Right cardiac atrium (tissue), 5 donors: ENCODE measurements at regions not wholly inside any gene's neighbourhood (a gene's known extent, or its start where the extent isn't known, plus 50 kb on each side); places are given as distances from the start of the nearest gene placed in this dataset.

Experiments
- ATAC-seq, 2 donors: fragments of 200-7000 bp; cut with Tn5 transposase; one replicate each; pipeline versions ENCODE4 v1.8.0 to v1.9.1; 2020; ENCODE audit warnings: moderate library complexity in 2 of 2, mild to moderate bottlenecking in 1 of 2
- DNase-seq, 3 donors: peaks; one replicate each; pipeline ENCODE4 v3.0.0-alpha.2; 2020
- H3K27ac ChIP-seq: one replicate; pipeline ENCODE4 v1.5.1; 2013; ENCODE audit warnings: mild to moderate bottlenecking, low read length, control low read depth, moderate library complexity
- H3K27me3 ChIP-seq: one replicate; pipeline ENCODE4 v1.6.1; 2013; ENCODE audit not compliant: control insufficient read depth, insufficient read depth
- H3K4me1 ChIP-seq: one replicate; pipeline ENCODE4 v1.6.1; 2013; ENCODE audit warnings: low read length; ENCODE audit not compliant: control insufficient read depth, insufficient read depth
- H3K4me3 ChIP-seq: one replicate; pipeline ENCODE4 v1.5.1; 2013; ENCODE audit warnings: low read length, control low read depth
- H3K9me3 ChIP-seq: one replicate; pipeline ENCODE4 v1.6.1; 2013; ENCODE audit warnings: low read length; ENCODE audit not compliant: control insufficient read depth
- WGBS: extraction: QIAGEN DNeasy Blood & Tissue Kit; methylation state at CpG from one replicate; pipeline ENCODE4 v1.1.7; 2013; 5-methylcytosine and 5-hydroxymethylcytosine counted together
- intact Hi-C, 4 donors: fragments of 100-400 bp; cut with DNase I; formaldehyde crosslinking; loops; one replicate each; pipeline versions ENCODE4 v1.11.0 to v1.14.0; 2022 to 2023
- donor health status: healthy with polysubstance abuse.
- donor health status: DM: no; HTN: yes; CAD: no.
- donor health status: DM: no; HTN: no; CAD: no.
- donor health status: DM: no; HTN: yes; CAD: no; lungs with severe emphysema.
- donor health status: DM: yes; HTN: yes; CAD: no.

GRCh38 chr21:20306836-20307235 is 691.4 kb upstream of the NCAM2 start:
- H3K27me3 ChIP-seq, result no peaks in the 10 kb centered on the region
- intact Hi-C loops, result no loop called here
- H3K9me3 ChIP-seq, result no peaks in the 10 kb centered on the region
- H3K4me3 ChIP-seq, result no peak overlapping the region
- H3K27ac ChIP-seq, result no peak overlapping the region
- 55% methylated on average over 3 of the region's 3 CpGs for WGBS
- ATAC-seq (no peak), DNase-seq (no peak)
- no peaks in the 10 kb centered on the region for H3K4me1 ChIP-seq

- 74% methylated on average over 6 of the region's 6 CpGs for WGBS
- H3K27me3 ChIP-seq, result no peaks in the 10 kb centered on the region
- intact Hi-C loops, result no loop called here
Observed at GRCh38 chr21:20308586-20309315, 689.5 kb upstream of the NCAM2 start.

GRCh38 chr21:20311234-20311787 is 686.9 kb upstream of the NCAM2 start:
- WGBS, result 72% methylated on average over 1 of the region's 1 CpG
- no peaks in the 10 kb centered on the region for H3K27me3 ChIP-seq
- no peaks in the 10 kb centered on the region for H3K4me1 ChIP-seq
- no peak overlapping the region for H3K27ac ChIP-seq
- H3K4me3 ChIP-seq, result no peak overlapping the region
- DNase-seq (no peak), ATAC-seq (no peak)
- intact Hi-C loops, result no loop called here
- no peaks in the 10 kb centered on the region for H3K9me3 ChIP-seq

More at GRCh38 chr21:20308586-20309315, 689.5 kb upstream of the NCAM2 start:
- H3K9me3 ChIP-seq, result no peaks in the 10 kb centered on the region
- no peaks in the 10 kb centered on the region for H3K4me1 ChIP-seq
- H3K4me3 ChIP-seq, result no peak overlapping the region
- no peak for ATAC-seq
- no peak overlapping the region for H3K27ac ChIP-seq
- DNase-seq, result no peak

DNA sequence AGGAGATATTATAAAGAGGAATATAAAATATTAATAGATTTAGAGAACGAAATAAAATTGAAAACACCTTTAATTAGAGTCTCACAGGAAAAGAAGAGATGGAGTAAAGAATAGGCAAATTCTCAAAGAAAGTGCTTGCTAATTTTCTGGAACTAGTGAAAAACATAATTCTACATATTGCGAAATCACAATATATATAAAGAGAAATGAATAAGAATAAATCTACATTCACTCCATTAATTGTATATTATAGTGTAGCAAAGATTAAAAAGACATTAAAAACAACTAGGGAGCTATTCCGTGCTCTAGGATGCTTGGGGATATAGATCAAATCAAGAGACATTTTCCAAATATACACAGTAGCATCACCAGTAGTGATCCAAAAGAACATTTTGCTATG is 685.2 kb upstream of the NCAM2 start:
- no peak for DNase-seq
- intact Hi-C loops, result no loop called here
- Histone ChIP-seq H3K27me3 (no peaks in the 10 kb centered on the region), H3K27ac (no peak overlapping the region), H3K4me1 (no peaks in the 10 kb centered on the region), H3K9me3 (no peaks in the 10 kb centered on the region), H3K4me3 (no peak overlapping the region)
- whole genome bisulfite sequencing, result 79% methylated on average over 3 of the region's 3 CpGs
- no peak for ATAC-seq

DNA sequence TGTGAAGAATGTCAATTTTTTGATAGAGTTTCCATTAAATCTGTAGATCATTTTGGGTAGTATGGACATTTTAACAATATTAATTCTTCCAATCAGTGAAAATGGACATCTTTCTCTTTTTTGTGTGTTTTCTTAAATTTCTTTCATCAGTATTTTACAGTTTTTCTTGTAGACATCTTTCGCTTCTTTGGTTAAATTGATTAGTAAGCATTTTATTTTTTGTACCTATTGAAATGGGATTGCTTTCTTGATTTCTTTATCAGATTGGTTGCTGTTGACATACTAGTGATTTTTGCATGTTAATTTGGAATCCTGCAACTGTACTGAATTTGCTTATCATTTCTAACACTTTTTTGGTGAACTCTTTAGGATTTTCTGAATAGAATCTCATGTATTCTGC is 683.2 kb upstream of the NCAM2 start:
- no peak for DNase-seq
- ATAC-seq, result no peak
- Histone ChIP-seq H3K9me3 (no peaks in the 10 kb centered on the region), H3K4me1 (no peaks in the 10 kb centered on the region), H3K27ac (no peak overlapping the region), H3K27me3 (no peaks in the 10 kb centered on the region), H3K4me3 (no peak overlapping the region)
- intact Hi-C loops, result no loop called here
- WGBS, result 90% methylated on average over 1 of the region's 1 CpG

DNA sequence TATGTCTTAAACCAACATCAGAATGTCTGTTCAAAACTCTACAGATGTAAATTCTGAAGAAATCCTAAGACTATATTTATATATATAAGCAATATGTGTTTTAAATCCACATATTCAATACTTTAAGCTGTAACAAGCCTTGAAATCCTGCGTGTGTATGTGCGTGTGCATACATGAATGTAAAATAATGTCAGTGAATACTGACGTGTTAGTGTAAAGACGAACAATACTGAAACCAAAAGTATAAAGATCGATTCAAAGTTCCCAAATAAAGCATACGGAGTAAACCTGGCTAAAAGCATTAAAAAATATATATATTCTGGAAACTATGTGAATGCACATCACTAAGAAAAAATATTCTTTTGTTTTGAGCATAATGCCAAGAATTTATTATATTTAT is 668.6 kb upstream of the NCAM2 start:
- intact Hi-C loops, result no loop called here
- 93% methylated on average over 6 of the region's 6 CpGs for WGBS
- ATAC-seq, result no peak

GRCh38 chr21:20330652-20331051 is 667.6 kb upstream of the NCAM2 start:
- 93% methylated on average over 3 of the region's 3 CpGs for WGBS
- no peaks in the 10 kb centered on the region for H3K9me3 ChIP-seq
- intact Hi-C loops, result no loop called here
- H3K4me1 ChIP-seq, result no peaks in the 10 kb centered on the region
- ATAC-seq (no peak), DNase-seq (no peak)
- H3K4me3 ChIP-seq, result no peak overlapping the region
- H3K27ac ChIP-seq, result no peak overlapping the region
- no peaks in the 10 kb centered on the region for H3K27me3 ChIP-seq

More for the DNA sequence above, 668.6 kb upstream of the NCAM2 start:
- no peaks in the 10 kb centered on the region for H3K27me3 ChIP-seq
- no peak for DNase-seq
- no peak overlapping the region for H3K27ac ChIP-seq
- no peaks in the 10 kb centered on the region for H3K4me1 ChIP-seq
- no peak overlapping the region for H3K4me3 ChIP-seq
- no peaks in the 10 kb centered on the region for H3K9me3 ChIP-seq

GRCh38 chr21:20334585-20334984 is 663.6 kb upstream of the NCAM2 start:
- intact Hi-C loops, result no loop called here
- ATAC-seq (no peak), DNase-seq (no peak)
- Histone ChIP-seq H3K27ac (no peak overlapping the region), H3K4me1 (no peaks in the 10 kb centered on the region), H3K4me3 (no peak overlapping the region), H3K9me3 (no peaks in the 10 kb centered on the region), H3K27me3 (no peaks in the 10 kb centered on the region)
- WGBS, result 88% methylated on average over 2 of the region's 2 CpGs

- DNase-seq (no peak), ATAC-seq (no peak)
Observed at GRCh38 chr21:20341431-20341830, 656.8 kb upstream of the NCAM2 start.

GRCh38 chr21:20343186-20343585 is 655.0 kb upstream of the NCAM2 start:
- 89% methylated on average over 5 of the region's 5 CpGs for WGBS
- Histone ChIP-seq H3K9me3 (no peaks in the 10 kb centered on the region), H3K4me1 (no peaks in the 10 kb centered on the region), H3K4me3 (no peak overlapping the region), H3K27me3 (no peaks in the 10 kb centered on the region), H3K27ac (no peak overlapping the region)
- ATAC-seq, result no peak
- DNase-seq, result no peak
- intact Hi-C loops, result no loop called here

More at GRCh38 chr21:20341431-20341830, 656.8 kb upstream of the NCAM2 start:
- Histone ChIP-seq H3K9me3 (no peaks in the 10 kb centered on the region), H3K27me3 (no peaks in the 10 kb centered on the region), H3K27ac (no peak overlapping the region), H3K4me3 (no peak overlapping the region), H3K4me1 (no peaks in the 10 kb centered on the region)
- WGBS, result 78% methylated on average over 4 of the region's 4 CpGs
- intact Hi-C loops, result no loop called here

DNA sequence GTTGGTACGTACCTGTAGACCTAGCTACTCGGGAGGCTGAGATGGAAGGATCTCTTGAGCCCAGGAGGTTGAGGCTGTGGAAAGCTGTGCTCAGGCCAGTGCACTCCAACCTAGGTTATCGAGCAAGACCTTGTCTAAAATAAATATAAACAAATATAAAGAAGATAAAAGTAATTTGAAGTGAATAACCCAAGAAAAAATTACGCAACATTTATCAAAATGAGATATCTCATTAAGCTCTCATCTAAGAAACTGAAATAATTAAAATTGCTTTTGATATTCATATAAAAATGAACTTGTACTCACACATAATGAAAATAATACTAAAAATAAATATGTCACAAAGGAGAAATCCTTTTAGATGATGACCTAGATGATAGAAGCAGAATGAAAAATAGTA is 647.1 kb upstream of the NCAM2 start:
- no peaks in the 10 kb centered on the region for H3K4me1 ChIP-seq
- H3K4me3 ChIP-seq, result no peak overlapping the region
- H3K27ac ChIP-seq, result no peak overlapping the region
- 58% methylated on average over 4 of the region's 4 CpGs for WGBS
- ATAC-seq, result no peak
- intact Hi-C loops, result no loop called here
- no peaks in the 10 kb centered on the region for H3K9me3 ChIP-seq
- no peak for DNase-seq
- H3K27me3 ChIP-seq, result no peaks in the 10 kb centered on the region

DNA sequence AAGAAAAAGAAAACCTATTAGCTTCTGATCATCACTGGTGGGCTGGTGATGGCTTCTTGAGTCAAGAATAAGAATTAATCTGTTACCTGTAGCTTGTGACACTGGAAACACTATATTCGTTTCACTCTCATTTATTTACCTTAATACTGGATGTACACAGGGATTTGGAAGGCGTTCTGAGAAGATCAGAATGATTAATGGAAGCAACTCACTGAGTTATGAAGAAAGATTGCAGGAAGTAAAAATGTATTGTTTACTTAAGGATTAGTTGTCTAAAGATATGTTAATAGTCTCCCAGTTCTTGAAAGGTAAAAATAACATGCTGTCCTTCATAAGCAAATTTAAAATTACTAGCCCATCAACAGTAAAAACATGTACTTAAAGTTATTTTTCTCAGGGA is 644.9 kb upstream of the NCAM2 start:
- Histone ChIP-seq H3K27me3 (no peaks in the 10 kb centered on the region), H3K4me1 (no peaks in the 10 kb centered on the region), H3K27ac (no peak overlapping the region), H3K4me3 (no peak overlapping the region), H3K9me3 (no peaks in the 10 kb centered on the region)
- DNase-seq, result no peak
- 55% methylated on average over 2 of the region's 2 CpGs for WGBS
- intact Hi-C loops, result no loop called here
- ATAC-seq, result no peak
